Hepatocyte (in vitro differentiated cells): ENCODE measurements at regions not wholly inside any gene's neighbourhood (a gene's known extent, or its start where the extent isn't known, plus 50 kb on each side); places are given as distances from the start of the nearest gene placed in this dataset.

Experiments
- CTCF ChIP-seq: fragments of 200-600 bp; sonication (generic); IDR thresholded peaks from 2 replicates; pipeline ENCODE4 v1.5.1; 2016; ENCODE audit warnings: antibody characterized with exemption, mild to moderate bottlenecking; ENCODE audit not compliant: poor library complexity
- EZH2 ChIP-seq: fragments of 200-600 bp; sonication (generic); IDR thresholded peaks from 2 replicates; pipeline ENCODE4 v1.6.1; 2016; ENCODE audit warnings: antibody characterized with exemption, mild to moderate bottlenecking, borderline replicate concordance

GRCh38 chr5:96133341-96134079, 171.9 kb upstream of the ELL2 start:
- TF ChIP-seq CTCF (no peak), EZH2 (no peak)
